CD4-positive, CD25-positive, alpha-beta regulatory T cell (primary cell): ENCODE measurements at regions not wholly inside any gene's neighbourhood (a gene's known extent, or its start where the extent isn't known, plus 50 kb on each side); places are given as distances from the start of the nearest gene placed in this dataset.
A peak's percentile ranks its signal among the peaks of the same experiment; 100 is the strongest.

Source experiments
- ATAC-seq, 2 donors: fragments of 150-1000 bp; cut with Tn5 transposase; one replicate each; pipeline ENCODE4 v1.10.0; 2021; ENCODE audit warnings: low read depth in 2 of 2, moderate number of reproducible peaks in 2 of 2, moderate library complexity in 1 of 2
- DNase-seq, 3 donors: peaks; one replicate each; pipeline versions ENCODE4 v3.0.0 to v3.0.0-alpha.2; 2012 to 2022; ENCODE audit warnings: mixed read lengths in 1 of 3
- H3K27ac ChIP-seq: one replicate; pipeline ENCODE4 v1.7.0; 2013; ENCODE audit warnings: mild to moderate bottlenecking, low read length; ENCODE audit not compliant: insufficient read depth, poor library complexity, severe bottlenecking
- H3K27me3 ChIP-seq: one replicate; pipeline ENCODE4 v1.7.0; 2013; ENCODE audit warnings: low read length; ENCODE audit not compliant: control insufficient read depth, insufficient read depth
- H3K36me3 ChIP-seq: one replicate; pipeline ENCODE4 v1.7.0; 2013; ENCODE audit warnings: mild to moderate bottlenecking, low read length, moderate library complexity; ENCODE audit not compliant: control insufficient read depth, insufficient read depth
- H3K4me1 ChIP-seq: 2 replicates; pipeline ENCODE4 v1.7.0; 2013; ENCODE audit warnings: mild to moderate bottlenecking, low read length; ENCODE audit not compliant: insufficient read depth, control insufficient read depth, poor library complexity, severe bottlenecking
- H3K4me3 ChIP-seq: one replicate; pipeline ENCODE4 v1.7.0; 2013; ENCODE audit warnings: low read depth, mild to moderate bottlenecking, low read length, moderate library complexity
- H3K9me3 ChIP-seq, 2 experiments: 1 replicate in 1 of 2; 2 replicates in 1 of 2; pipeline ENCODE4 v1.7.0; 2013; ENCODE audit warnings: low read length in 2 of 2, mild to moderate bottlenecking in 1 of 2, moderate library complexity in 1 of 2; ENCODE audit not compliant: control insufficient read depth in 2 of 2
- H3K27ac Mint-ChIP-seq, 3 donors: one replicate each; pipeline ENCODE4 v1.8.0; 2020 to 2022; ENCODE audit warnings: mild to moderate bottlenecking in 3 of 3, mixed read lengths in 3 of 3, moderate library complexity in 2 of 3
- H3K27me3 Mint-ChIP-seq: one replicate; pipeline ENCODE4 v1.8.0; 2022; ENCODE audit warnings: mild to moderate bottlenecking, mixed read lengths
- H3K36me3 Mint-ChIP-seq: one replicate; pipeline ENCODE4 v1.8.0; 2020; ENCODE audit warnings: mixed read lengths
- H3K4me1 Mint-ChIP-seq, 4 donors: one replicate each; pipeline ENCODE4 v1.8.0; 2020 to 2022; ENCODE audit warnings: mixed read lengths in 4 of 4, mild to moderate bottlenecking in 1 of 4
- H3K4me3 Mint-ChIP-seq, 4 donors: one replicate each; pipeline ENCODE4 v1.8.0; 2020 to 2022; ENCODE audit warnings: mild to moderate bottlenecking in 4 of 4, mixed read lengths in 4 of 4, moderate library complexity in 3 of 4
- H3K9me3 Mint-ChIP-seq, 7 donors: one replicate each; pipeline ENCODE4 v1.8.0; 2020 to 2022; ENCODE audit warnings: mixed read lengths in 7 of 7, mild to moderate bottlenecking in 3 of 7, moderate library complexity in 2 of 7

- no peaks in the 10 kb centered on the region for H3K36me3 Mint-ChIP-seq
- no peak for ATAC-seq
- H3K4me3 Mint-ChIP-seq, result no peak overlapping the region
Observed at GRCh38 chr13:81025091-81025490, 684.2 kb upstream of the SPRY2 start.

GRCh38 chr13:81021284-81021840, 680.4 kb upstream of the SPRY2 start:
- H3K27ac ChIP-seq, result no peak overlapping the region
- DNase-seq, result no peak
- H3K9me3 ChIP-seq, result peaks cover 3 to 12% of the 10 kb centered on the region in 2 experiments
- H3K9me3 Mint-ChIP-seq, result peaks cover 1 to 25% (median 9%) of the 10 kb centered on the region in 7 donors
- no peaks in the 10 kb centered on the region for H3K27me3 Mint-ChIP-seq
- H3K4me1 ChIP-seq, result no peaks in the 10 kb centered on the region
- no peaks in the 10 kb centered on the region for H3K36me3 Mint-ChIP-seq
- no peak overlapping the region for H3K4me3 ChIP-seq
- no peak overlapping the region for H3K4me3 Mint-ChIP-seq
- no peaks in the 10 kb centered on the region for H3K4me1 Mint-ChIP-seq
- ATAC-seq, result no peak
- no peaks in the 10 kb centered on the region for H3K36me3 ChIP-seq
- H3K27me3 ChIP-seq, result no peaks in the 10 kb centered on the region
- no peak overlapping the region for H3K27ac Mint-ChIP-seq

More at GRCh38 chr13:81025091-81025490, 684.2 kb upstream of the SPRY2 start:
- Histone ChIP-seq H3K27me3 (no peaks in the 10 kb centered on the region), H3K27ac (no peak overlapping the region), H3K4me1 (no peaks in the 10 kb centered on the region), H3K36me3 (no peaks in the 10 kb centered on the region), H3K4me3 (no peak overlapping the region), H3K9me3 (peaks cover 3 to 13% of the 10 kb centered on the region in 2 experiments)
- H3K9me3 Mint-ChIP-seq, result peaks cover 4 to 38% (median 9%) of the 10 kb centered on the region in 7 donors
- no peak for DNase-seq
- H3K4me1 Mint-ChIP-seq, result no peaks in the 10 kb centered on the region
- H3K27me3 Mint-ChIP-seq, result no peaks in the 10 kb centered on the region
- H3K27ac Mint-ChIP-seq, result no peak overlapping the region

- ATAC-seq (no peak), DNase-seq (no peak)
Observed at GRCh38 chr13:81020010-81020409, 679.1 kb upstream of the SPRY2 start.

GRCh38 chr13:81018936-81019335, 678.0 kb upstream of the SPRY2 start:
- Mint-ChIP-seq H3K4me3 (no peak overlapping the region), H3K27me3 (no peaks in the 10 kb centered on the region), H3K9me3 (peaks cover 0 to 18% (median 6%) of the 10 kb centered on the region in 7 donors), H3K27ac (no peak overlapping the region), H3K4me1 (no peaks in the 10 kb centered on the region), H3K36me3 (no peaks in the 10 kb centered on the region)
- Histone ChIP-seq H3K27me3 (no peaks in the 10 kb centered on the region), H3K27ac (no peak overlapping the region), H3K4me3 (no peak overlapping the region), H3K36me3 (no peaks in the 10 kb centered on the region), H3K4me1 (no peaks in the 10 kb centered on the region), H3K9me3 (peaks cover 3 to 12% of the 10 kb centered on the region in 2 experiments)
- no peak for DNase-seq
- ATAC-seq, result no peak

More at GRCh38 chr13:81020010-81020409, 679.1 kb upstream of the SPRY2 start:
- H3K36me3 Mint-ChIP-seq, result no peaks in the 10 kb centered on the region
- H3K4me3 Mint-ChIP-seq, result no peak overlapping the region
- no peaks in the 10 kb centered on the region for H3K36me3 ChIP-seq
- H3K9me3 Mint-ChIP-seq, result peaks cover 0 to 22% (median 9%) of the 10 kb centered on the region in 7 donors
- H3K27ac ChIP-seq, result no peak overlapping the region
- no peak overlapping the region for H3K27ac Mint-ChIP-seq
- no peak overlapping the region for H3K4me3 ChIP-seq
- no peaks in the 10 kb centered on the region for H3K4me1 ChIP-seq
- peaks cover 3 to 12% of the 10 kb centered on the region in 2 experiments for H3K9me3 ChIP-seq
- H3K27me3 Mint-ChIP-seq, result no peaks in the 10 kb centered on the region
- H3K27me3 ChIP-seq, result no peaks in the 10 kb centered on the region
- no peaks in the 10 kb centered on the region for H3K4me1 Mint-ChIP-seq

- Histone ChIP-seq H3K9me3 (peaks cover 3 to 12% of the 10 kb centered on the region in 2 experiments), H3K4me1 (no peaks in the 10 kb centered on the region), H3K27ac (no peak overlapping the region), H3K36me3 (no peaks in the 10 kb centered on the region), H3K27me3 (no peaks in the 10 kb centered on the region), H3K4me3 (no peak overlapping the region)
- DNase-seq (peak in 1 of 3 donors; percentile 12), ATAC-seq (no peak)
- peaks cover 0 to 20% (median 6%) of the 10 kb centered on the region in 7 donors for H3K9me3 Mint-ChIP-seq
- no peak overlapping the region for H3K27ac Mint-ChIP-seq
- no peak overlapping the region for H3K4me3 Mint-ChIP-seq
- no peaks in the 10 kb centered on the region for H3K27me3 Mint-ChIP-seq
- no peaks in the 10 kb centered on the region for H3K4me1 Mint-ChIP-seq
- H3K36me3 Mint-ChIP-seq, result no peaks in the 10 kb centered on the region
Observed at GRCh38 chr13:81017513-81018152, 676.7 kb upstream of the SPRY2 start.

GRCh38 chr13:81012031-81012430, 671.1 kb upstream of the SPRY2 start:
- H3K4me1 ChIP-seq, result no peaks in the 10 kb centered on the region
- H3K4me3 Mint-ChIP-seq, result no peak overlapping the region

GRCh38 chr13:81001828-81002385, 661.0 kb upstream of the SPRY2 start:
- Mint-ChIP-seq H3K27ac (no peak overlapping the region), H3K9me3 (peaks cover 0 to 28% (median 10%) of the 10 kb centered on the region in 7 donors), H3K4me1 (no peaks in the 10 kb centered on the region), H3K27me3 (no peaks in the 10 kb centered on the region), H3K4me3 (no peak overlapping the region), H3K36me3 (no peaks in the 10 kb centered on the region)
- DNase-seq, result no peak
- Histone ChIP-seq H3K27me3 (no peaks in the 10 kb centered on the region), H3K9me3 (no peaks in the 10 kb centered on the region), H3K27ac (no peak overlapping the region), H3K4me1 (no peaks in the 10 kb centered on the region), H3K36me3 (no peaks in the 10 kb centered on the region), H3K4me3 (no peak overlapping the region)
- ATAC-seq, result no peak

More at GRCh38 chr13:81012031-81012430, 671.1 kb upstream of the SPRY2 start:
- H3K27me3 Mint-ChIP-seq, result no peaks in the 10 kb centered on the region
- Histone ChIP-seq H3K4me3 (no peak overlapping the region), H3K27ac (no peak overlapping the region), H3K27me3 (no peaks in the 10 kb centered on the region), H3K9me3 (no peaks in the 10 kb centered on the region), H3K36me3 (no peaks in the 10 kb centered on the region)
- DNase-seq (no peak), ATAC-seq (no peak)
- no peaks in the 10 kb centered on the region for H3K4me1 Mint-ChIP-seq
- H3K27ac Mint-ChIP-seq, result no peak overlapping the region
- H3K36me3 Mint-ChIP-seq, result no peaks in the 10 kb centered on the region
- peaks cover 0 to 37% (median 9%) of the 10 kb centered on the region in 7 donors for H3K9me3 Mint-ChIP-seq
